ENCODE measurements at regions not wholly inside any gene's neighbourhood (a gene's known extent, or its start where the extent isn't known, plus 50 kb on each side); places are given as distances from the start of the nearest gene placed in this dataset.

DNA sequence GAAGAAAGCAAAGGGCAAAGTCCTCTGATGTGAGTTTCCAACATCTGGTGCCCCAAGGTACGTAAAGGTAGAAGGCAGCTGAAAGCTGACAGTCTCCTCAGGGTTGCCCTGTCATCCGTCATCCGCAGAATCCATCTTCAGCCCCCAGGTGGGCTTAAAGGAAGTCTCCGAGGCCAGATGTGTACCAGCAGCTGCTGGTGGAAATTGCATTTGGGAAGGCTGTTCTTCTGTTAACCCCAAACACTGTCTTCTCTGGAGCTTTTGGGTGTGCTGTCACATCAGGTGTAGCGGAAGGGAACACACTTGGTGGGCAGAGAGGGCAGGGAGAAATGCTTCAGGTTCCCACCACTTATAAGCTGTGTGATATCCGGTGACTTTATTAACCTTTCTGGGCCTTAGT, 310.0 kb upstream of the GATB start:
- TF ChIP-seq, protein P1, sequence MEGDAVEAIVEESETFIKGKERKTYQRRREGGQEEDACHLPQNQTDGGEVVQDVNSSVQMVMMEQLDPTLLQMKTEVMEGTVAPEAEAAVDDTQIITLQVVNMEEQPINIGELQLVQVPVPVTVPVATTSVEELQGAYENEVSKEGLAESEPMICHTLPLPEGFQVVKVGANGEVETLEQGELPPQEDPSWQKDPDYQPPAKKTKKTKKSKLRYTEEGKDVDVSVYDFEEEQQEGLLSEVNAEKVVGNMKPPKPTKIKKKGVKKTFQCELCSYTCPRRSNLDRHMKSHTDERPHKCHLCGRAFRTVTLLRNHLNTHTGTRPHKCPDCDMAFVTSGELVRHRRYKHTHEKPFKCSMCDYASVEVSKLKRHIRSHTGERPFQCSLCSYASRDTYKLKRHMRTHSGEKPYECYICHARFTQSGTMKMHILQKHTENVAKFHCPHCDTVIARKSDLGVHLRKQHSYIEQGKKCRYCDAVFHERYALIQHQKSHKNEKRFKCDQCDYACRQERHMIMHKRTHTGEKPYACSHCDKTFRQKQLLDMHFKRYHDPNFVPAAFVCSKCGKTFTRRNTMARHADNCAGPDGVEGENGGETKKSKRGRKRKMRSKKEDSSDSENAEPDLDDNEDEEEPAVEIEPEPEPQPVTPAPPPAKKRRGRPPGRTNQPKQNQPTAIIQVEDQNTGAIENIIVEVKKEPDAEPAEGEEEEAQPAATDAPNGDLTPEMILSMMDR (IDR thresholded peaks at IDR 0.05), result no peak
- TF ChIP-seq EZH2 (IDR thresholded peaks at IDR 0.05; ENCODE audit: borderline replicate concordance, insufficient read depth, low read depth, low read length, poor library complexity, severe bottlenecking), result no peak

All from B cell (primary cell).